ENCODE measurements at regions not wholly inside any gene's neighbourhood (a gene's known extent, or its start where the extent isn't known, plus 50 kb on each side); places are given as distances from the start of the nearest gene placed in this dataset.

DNA sequence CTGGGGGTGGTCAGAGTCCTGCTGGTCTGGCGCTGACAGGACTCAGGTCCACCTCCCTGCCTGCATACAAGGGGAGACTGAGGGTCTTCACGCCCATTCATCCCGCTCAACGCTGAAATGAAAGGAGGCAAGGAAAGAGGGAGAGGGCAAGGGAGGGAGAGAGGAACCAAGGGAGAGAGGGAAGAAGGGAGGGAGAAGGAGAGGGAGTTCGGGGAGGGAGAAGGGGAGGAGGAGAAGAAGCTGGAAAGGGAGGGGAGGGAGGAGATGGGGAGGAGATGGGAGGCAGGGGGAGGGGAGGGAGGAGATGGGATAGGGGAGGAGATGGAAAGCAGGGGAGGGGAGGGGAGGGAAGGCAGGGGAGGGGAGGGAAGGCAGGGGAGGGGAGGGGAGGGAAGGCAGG, 69.4 kb upstream of the INPP5A start:
- TF ChIP-seq, protein P1, sequence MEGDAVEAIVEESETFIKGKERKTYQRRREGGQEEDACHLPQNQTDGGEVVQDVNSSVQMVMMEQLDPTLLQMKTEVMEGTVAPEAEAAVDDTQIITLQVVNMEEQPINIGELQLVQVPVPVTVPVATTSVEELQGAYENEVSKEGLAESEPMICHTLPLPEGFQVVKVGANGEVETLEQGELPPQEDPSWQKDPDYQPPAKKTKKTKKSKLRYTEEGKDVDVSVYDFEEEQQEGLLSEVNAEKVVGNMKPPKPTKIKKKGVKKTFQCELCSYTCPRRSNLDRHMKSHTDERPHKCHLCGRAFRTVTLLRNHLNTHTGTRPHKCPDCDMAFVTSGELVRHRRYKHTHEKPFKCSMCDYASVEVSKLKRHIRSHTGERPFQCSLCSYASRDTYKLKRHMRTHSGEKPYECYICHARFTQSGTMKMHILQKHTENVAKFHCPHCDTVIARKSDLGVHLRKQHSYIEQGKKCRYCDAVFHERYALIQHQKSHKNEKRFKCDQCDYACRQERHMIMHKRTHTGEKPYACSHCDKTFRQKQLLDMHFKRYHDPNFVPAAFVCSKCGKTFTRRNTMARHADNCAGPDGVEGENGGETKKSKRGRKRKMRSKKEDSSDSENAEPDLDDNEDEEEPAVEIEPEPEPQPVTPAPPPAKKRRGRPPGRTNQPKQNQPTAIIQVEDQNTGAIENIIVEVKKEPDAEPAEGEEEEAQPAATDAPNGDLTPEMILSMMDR (IDR thresholded peaks at IDR 0.05 in 2 of 3, conservative IDR thresholded peaks at IDR 0.05 in 1 of 3; ENCODE audit: borderline replicate concordance in 1 of 3, insufficient read depth in 1 of 3, low read depth in 2 of 3, low read length in 2 of 3): no peak
- TF ChIP-seq POLR2AphosphoS5 (IDR thresholded peaks at IDR 0.05; ENCODE audit: low read depth, low read length) (no peak), EZH2 (IDR thresholded peaks at IDR 0.05) (no peak), RAD21 (IDR thresholded peaks at IDR 0.05; ENCODE audit: low read depth) (no peak)

Data from HCT116 (cell line).